ENCODE measurements at regions not wholly inside any gene's neighbourhood (a gene's known extent, or its start where the extent isn't known, plus 50 kb on each side); places are given as distances from the start of the nearest gene placed in this dataset.

- H3K4me2 ChIP-seq (ENCODE audit: insufficient read depth, low read length, poor library complexity, severe bottlenecking) = no peak overlapping the region
- no peak overlapping the region for H2AFZ ChIP-seq (ENCODE audit: low read length)
- WGBS, 2 donors (ENCODE audit: extremely low coverage in 2 of 2, insufficient read length in 2 of 2, insufficient replicate concordance in 1 of 2) = no CpG with 5 or more reads among the region's 1 CpG
- H3K18ac ChIP-seq (ENCODE audit: low read length) = no peak overlapping the region
- H3K23ac ChIP-seq (ENCODE audit: low read depth, low read length, poor library complexity) = no peak overlapping the region
- H3K9ac ChIP-seq (ENCODE audit: low read depth, low read length, poor library complexity) = no peak overlapping the region
- H3K27ac ChIP-seq (replicated peaks; ENCODE audit: low read length) = no peak overlapping the region
- H2BK5ac ChIP-seq (ENCODE audit: low read length) = no peak overlapping the region
- no peak overlapping the region for H2AK5ac ChIP-seq (ENCODE audit: low read depth, low read length)
- H3K36me3 ChIP-seq (replicated peaks in 1 of 2; ENCODE audit: control insufficient read depth in 2 of 2, insufficient read depth in 2 of 2, low read length in 2 of 2) = no peaks in the 10 kb centered on the region
- H3K4me3 ChIP-seq (ENCODE audit: low read length in 2 of 2) = no peak overlapping the region
- H3K27me3 ChIP-seq (ENCODE audit: control insufficient read depth in 3 of 3, insufficient read depth in 3 of 3, low read depth in 1 of 3, low read length in 3 of 3) = no peaks in the 10 kb centered on the region
- H3K4me1 ChIP-seq (ENCODE audit: control insufficient read depth in 2 of 2, insufficient read depth in 1 of 2, low read depth in 1 of 2, low read length in 2 of 2) = no peaks in the 10 kb centered on the region
- H3K14ac ChIP-seq (ENCODE audit: low read length) = no peak overlapping the region
- H2BK15ac ChIP-seq (ENCODE audit: low read length) = no peak overlapping the region
- no peak overlapping the region for H3K4ac ChIP-seq (ENCODE audit: low read length)
- H4K91ac ChIP-seq (ENCODE audit: low read depth, low read length, poor library complexity) = no peak overlapping the region
- H2BK12ac ChIP-seq (ENCODE audit: low read length) = no peak overlapping the region
- H2BK120ac ChIP-seq (ENCODE audit: low read depth, low read length) = no peak overlapping the region
- no peak for DNase-seq (ENCODE audit: low spot score)
- no peaks in the 10 kb centered on the region for H3K9me3 ChIP-seq (replicated peaks in 1 of 2; ENCODE audit: control insufficient read depth in 2 of 2, insufficient read depth in 1 of 2, low read depth in 1 of 2, low read length in 2 of 2)
- no peak overlapping the region for H4K8ac ChIP-seq (ENCODE audit: low read depth, low read length)
- no peaks in the 10 kb centered on the region for H3K79me1 ChIP-seq (ENCODE audit: low read depth, low read length)
Observed at GRCh38 chr2:220556658-220557057, 929.2 kb downstream of the SLC4A3 start.

DNA sequence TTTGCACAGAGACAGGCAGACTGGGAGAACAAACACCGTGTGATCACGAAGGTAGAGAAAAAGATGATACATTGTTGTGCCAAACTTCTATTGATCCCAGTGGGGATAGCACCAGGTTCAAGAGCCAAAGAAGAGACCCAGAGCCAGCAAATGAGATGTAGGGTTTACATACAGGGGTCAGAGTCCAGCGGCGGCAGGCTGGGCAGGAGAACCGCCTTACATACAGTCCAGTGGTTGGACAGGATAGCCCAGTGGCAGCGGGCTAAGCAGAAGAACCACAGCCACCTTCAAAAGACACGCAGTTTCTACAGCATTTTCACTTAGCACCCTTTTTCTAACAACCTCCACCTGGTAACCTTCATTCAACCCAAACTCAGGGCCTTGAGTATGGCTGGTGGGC, 932.8 kb downstream of the SLC4A3 start:
- Histone ChIP-seq H3K18ac (ENCODE audit: low read length) (no peak overlapping the region), H2AFZ (ENCODE audit: low read length) (no peak overlapping the region), H4K8ac (ENCODE audit: low read depth, low read length) (no peak overlapping the region), H3K23ac (ENCODE audit: low read depth, low read length, poor library complexity) (no peak overlapping the region), H4K91ac (ENCODE audit: low read depth, low read length, poor library complexity) (no peak overlapping the region), H2BK5ac (ENCODE audit: low read length) (no peak overlapping the region), H3K27ac (replicated peaks; ENCODE audit: low read length) (no peak overlapping the region), H2AK5ac (ENCODE audit: low read depth, low read length) (no peak overlapping the region), H3K4me1 (ENCODE audit: control insufficient read depth in 2 of 2, insufficient read depth in 1 of 2, low read depth in 1 of 2, low read length in 2 of 2) (no peaks in the 10 kb centered on the region), H2BK120ac (ENCODE audit: low read depth, low read length) (no peak overlapping the region), H3K4me3 (ENCODE audit: low read length in 2 of 2) (no peak overlapping the region), H2BK15ac (ENCODE audit: low read length) (no peak overlapping the region), H3K14ac (ENCODE audit: low read length) (no peak overlapping the region), H2BK12ac (ENCODE audit: low read length) (no peak overlapping the region), H3K27me3 (ENCODE audit: control insufficient read depth in 3 of 3, insufficient read depth in 3 of 3, low read depth in 1 of 3, low read length in 3 of 3) (no peaks in the 10 kb centered on the region), H3K79me1 (ENCODE audit: low read depth, low read length) (no peaks in the 10 kb centered on the region), H3K36me3 (replicated peaks in 1 of 2; ENCODE audit: control insufficient read depth in 2 of 2, insufficient read depth in 2 of 2, low read length in 2 of 2) (no peaks in the 10 kb centered on the region), H3K9me3 (replicated peaks in 1 of 2; ENCODE audit: control insufficient read depth in 2 of 2, insufficient read depth in 1 of 2, low read depth in 1 of 2, low read length in 2 of 2) (no peaks in the 10 kb centered on the region), H3K4me2 (ENCODE audit: insufficient read depth, low read length, poor library complexity, severe bottlenecking) (no peak overlapping the region), H3K9ac (ENCODE audit: low read depth, low read length, poor library complexity) (no peak overlapping the region), H3K4ac (ENCODE audit: low read length) (no peak overlapping the region)
- no CpG with 5 or more reads among the region's 7 CpGs for WGBS, 2 donors (ENCODE audit: extremely low coverage in 2 of 2, insufficient read length in 2 of 2, insufficient replicate concordance in 1 of 2)
- no peak for DNase-seq (ENCODE audit: low spot score)

DNA sequence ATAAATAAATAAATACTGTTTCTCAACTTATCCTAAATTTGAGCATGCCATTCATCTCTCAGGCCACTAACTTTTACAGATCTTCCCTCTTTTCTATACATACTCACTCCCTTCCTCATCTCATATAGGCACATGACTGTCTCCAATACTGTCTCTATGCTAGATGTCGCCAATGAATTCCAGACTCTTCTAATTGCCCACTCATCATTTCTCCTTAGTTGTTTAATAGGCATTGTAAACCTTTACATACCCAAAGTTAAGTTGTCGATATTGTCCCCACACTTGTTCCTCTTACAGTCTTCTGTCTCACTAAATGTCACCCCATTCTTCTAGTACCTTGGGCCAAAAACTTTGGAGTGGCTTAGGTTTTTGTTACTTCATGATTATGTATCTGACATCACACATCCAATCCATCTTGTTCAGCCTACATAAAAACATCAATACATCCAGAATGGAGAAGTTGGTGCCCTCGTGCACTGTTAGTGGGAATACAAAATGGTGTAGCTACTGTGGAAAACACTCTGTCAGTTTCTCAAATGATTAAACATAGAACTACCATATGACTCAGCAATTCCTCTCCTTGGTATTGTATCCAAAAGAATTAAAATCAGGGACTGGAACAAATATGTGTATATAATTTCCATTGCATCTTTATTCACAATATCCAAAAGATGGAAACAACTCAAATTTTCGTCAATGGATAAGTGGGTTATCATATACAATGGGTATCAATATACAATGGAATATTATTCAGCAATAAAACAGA, 935.1 kb downstream of the SLC4A3 start:
- Histone ChIP-seq H2AK5ac (ENCODE audit: low read depth, low read length) (no peak overlapping the region), H4K91ac (ENCODE audit: low read depth, low read length, poor library complexity) (no peak overlapping the region), H3K9me3 (replicated peaks in 1 of 2; ENCODE audit: control insufficient read depth in 2 of 2, insufficient read depth in 1 of 2, low read depth in 1 of 2, low read length in 2 of 2) (no peaks in the 10 kb centered on the region), H3K23ac (ENCODE audit: low read depth, low read length, poor library complexity) (no peak overlapping the region), H2AFZ (ENCODE audit: low read length) (no peak overlapping the region), H3K4ac (ENCODE audit: low read length) (no peak overlapping the region), H3K4me2 (ENCODE audit: insufficient read depth, low read length, poor library complexity, severe bottlenecking) (no peak overlapping the region), H3K18ac (ENCODE audit: low read length) (no peak overlapping the region), H2BK120ac (ENCODE audit: low read depth, low read length) (no peak overlapping the region), H3K79me1 (ENCODE audit: low read depth, low read length) (no peaks in the 10 kb centered on the region), H3K27ac (replicated peaks; ENCODE audit: low read length) (no peak overlapping the region), H3K27me3 (ENCODE audit: control insufficient read depth in 3 of 3, insufficient read depth in 3 of 3, low read depth in 1 of 3, low read length in 3 of 3) (no peaks in the 10 kb centered on the region), H3K9ac (ENCODE audit: low read depth, low read length, poor library complexity) (no peak overlapping the region), H3K4me1 (ENCODE audit: control insufficient read depth in 2 of 2, insufficient read depth in 1 of 2, low read depth in 1 of 2, low read length in 2 of 2) (no peaks in the 10 kb centered on the region), H4K8ac (ENCODE audit: low read depth, low read length) (no peak overlapping the region), H3K14ac (ENCODE audit: low read length) (no peak overlapping the region), H2BK12ac (ENCODE audit: low read length) (no peak overlapping the region), H3K36me3 (replicated peaks in 1 of 2; ENCODE audit: control insufficient read depth in 2 of 2, insufficient read depth in 2 of 2, low read length in 2 of 2) (no peaks in the 10 kb centered on the region), H2BK15ac (ENCODE audit: low read length) (no peak overlapping the region), H2BK5ac (ENCODE audit: low read length) (no peak overlapping the region), H3K4me3 (ENCODE audit: low read length in 2 of 2) (no peak overlapping the region)
- no CpG with 5 or more reads among the region's 4 CpGs for WGBS, 2 donors (ENCODE audit: extremely low coverage in 2 of 2, insufficient read length in 2 of 2, insufficient replicate concordance in 1 of 2)
- DNase-seq (ENCODE audit: low spot score) = no peak

- WGBS, 2 donors (ENCODE audit: extremely low coverage in 2 of 2, insufficient read length in 2 of 2, insufficient replicate concordance in 1 of 2) = no CpG with 5 or more reads among the region's 8 CpGs
- H3K9ac ChIP-seq (ENCODE audit: low read depth, low read length, poor library complexity) = no peak overlapping the region
Observed at GRCh38 chr2:220568296-220568695, 940.9 kb downstream of the SLC4A3 start.

More at GRCh38 chr2:220568296-220568695, 940.9 kb downstream of the SLC4A3 start:
- H3K18ac ChIP-seq (ENCODE audit: low read length) = no peak overlapping the region
- H2BK12ac ChIP-seq (ENCODE audit: low read length) = no peak overlapping the region
- H4K91ac ChIP-seq (ENCODE audit: low read depth, low read length, poor library complexity) = no peak overlapping the region
- H3K36me3 ChIP-seq (replicated peaks in 1 of 2; ENCODE audit: control insufficient read depth in 2 of 2, insufficient read depth in 2 of 2, low read length in 2 of 2) = no peaks in the 10 kb centered on the region
- H3K14ac ChIP-seq (ENCODE audit: low read length) = no peak overlapping the region
- DNase-seq (ENCODE audit: low spot score) = no peak
- H3K27ac ChIP-seq (replicated peaks; ENCODE audit: low read length) = no peak overlapping the region
- no peak overlapping the region for H3K4me2 ChIP-seq (ENCODE audit: insufficient read depth, low read length, poor library complexity, severe bottlenecking)
- H2BK120ac ChIP-seq (ENCODE audit: low read depth, low read length) = no peak overlapping the region
- H3K9me3 ChIP-seq (replicated peaks in 1 of 2; ENCODE audit: control insufficient read depth in 2 of 2, insufficient read depth in 1 of 2, low read depth in 1 of 2, low read length in 2 of 2) = no peaks in the 10 kb centered on the region
- no peak overlapping the region for H4K8ac ChIP-seq (ENCODE audit: low read depth, low read length)
- H3K27me3 ChIP-seq (ENCODE audit: control insufficient read depth in 3 of 3, insufficient read depth in 3 of 3, low read depth in 1 of 3, low read length in 3 of 3) = no peaks in the 10 kb centered on the region
- H2AFZ ChIP-seq (ENCODE audit: low read length) = no peak overlapping the region
- H3K23ac ChIP-seq (ENCODE audit: low read depth, low read length, poor library complexity) = no peak overlapping the region
- H3K4me3 ChIP-seq (ENCODE audit: low read length in 2 of 2) = no peak overlapping the region
- H2BK5ac ChIP-seq (ENCODE audit: low read length) = no peak overlapping the region
- H3K4ac ChIP-seq (ENCODE audit: low read length) = no peak overlapping the region
- H2BK15ac ChIP-seq (ENCODE audit: low read length) = no peak overlapping the region
- H3K4me1 ChIP-seq (ENCODE audit: control insufficient read depth in 2 of 2, insufficient read depth in 1 of 2, low read depth in 1 of 2, low read length in 2 of 2) = no peaks in the 10 kb centered on the region
- H3K79me1 ChIP-seq (ENCODE audit: low read depth, low read length) = no peaks in the 10 kb centered on the region
- H2AK5ac ChIP-seq (ENCODE audit: low read depth, low read length) = no peak overlapping the region

All from neuronal stem cell (in vitro differentiated cells).